AG09309 (cell line): ENCODE measurements at regions not wholly inside any gene's neighbourhood (a gene's known extent, or its start where the extent isn't known, plus 50 kb on each side); places are given as distances from the start of the nearest gene placed in this dataset.

Experiments used
- DNase-seq: peaks from one replicate; pipeline ENCODE4 v3.0.0-alpha.2; 2010; ENCODE audit warnings: low read depth
- H3K4me3 ChIP-seq: 2 replicates; pipeline ENCODE4 v1.5.1; 2011; ENCODE audit warnings: mild to moderate bottlenecking, low read depth, low read length, moderate library complexity; ENCODE audit not compliant: control insufficient read depth
- TF ChIP-seq, protein P1 (sequence below): IDR thresholded peaks from 2 replicates; pipeline ENCODE4 v1.5.1; 2011; ENCODE audit warnings: mild to moderate bottlenecking, low read depth, low read length, inconsistent platforms; ENCODE audit not compliant: insufficient read depth, control insufficient read depth; ENCODE audit errors: missing control alignments

DNA sequence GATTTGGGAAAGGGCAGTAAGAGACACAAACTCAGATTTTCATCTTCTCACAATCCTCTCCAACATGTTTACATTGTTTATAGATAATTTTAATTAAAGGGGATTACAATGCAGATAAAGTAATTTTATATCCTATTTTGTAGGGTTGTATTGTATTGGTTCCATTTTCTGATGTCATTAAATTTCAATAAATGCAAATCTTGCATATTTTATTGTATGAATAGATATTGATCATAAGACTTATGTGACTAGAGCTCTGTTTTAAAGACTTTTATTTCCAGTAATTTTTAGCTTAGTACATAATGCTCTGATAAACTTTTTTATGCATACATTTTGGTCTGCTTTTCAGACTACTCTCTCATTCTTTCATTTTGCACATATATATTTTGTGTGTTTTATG, 819.6 kb downstream of the TSN start:
- TF ChIP-seq, protein P1, sequence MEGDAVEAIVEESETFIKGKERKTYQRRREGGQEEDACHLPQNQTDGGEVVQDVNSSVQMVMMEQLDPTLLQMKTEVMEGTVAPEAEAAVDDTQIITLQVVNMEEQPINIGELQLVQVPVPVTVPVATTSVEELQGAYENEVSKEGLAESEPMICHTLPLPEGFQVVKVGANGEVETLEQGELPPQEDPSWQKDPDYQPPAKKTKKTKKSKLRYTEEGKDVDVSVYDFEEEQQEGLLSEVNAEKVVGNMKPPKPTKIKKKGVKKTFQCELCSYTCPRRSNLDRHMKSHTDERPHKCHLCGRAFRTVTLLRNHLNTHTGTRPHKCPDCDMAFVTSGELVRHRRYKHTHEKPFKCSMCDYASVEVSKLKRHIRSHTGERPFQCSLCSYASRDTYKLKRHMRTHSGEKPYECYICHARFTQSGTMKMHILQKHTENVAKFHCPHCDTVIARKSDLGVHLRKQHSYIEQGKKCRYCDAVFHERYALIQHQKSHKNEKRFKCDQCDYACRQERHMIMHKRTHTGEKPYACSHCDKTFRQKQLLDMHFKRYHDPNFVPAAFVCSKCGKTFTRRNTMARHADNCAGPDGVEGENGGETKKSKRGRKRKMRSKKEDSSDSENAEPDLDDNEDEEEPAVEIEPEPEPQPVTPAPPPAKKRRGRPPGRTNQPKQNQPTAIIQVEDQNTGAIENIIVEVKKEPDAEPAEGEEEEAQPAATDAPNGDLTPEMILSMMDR = no peak
- H3K4me3 ChIP-seq = no peak overlapping the region
- DNase-seq = no peak

GRCh38 chr2:122583159-122583917, 827.9 kb downstream of the TSN start:
- DNase-seq = no peak
- no peak overlapping the region for H3K4me3 ChIP-seq
- TF ChIP-seq, protein P1 = no peak

- TF ChIP-seq, protein P1 = no peak
- H3K4me3 ChIP-seq = no peak overlapping the region
- DNase-seq = no peak
Observed at GRCh38 chr2:122590524-122590923, 835.1 kb downstream of the TSN start.

DNA sequence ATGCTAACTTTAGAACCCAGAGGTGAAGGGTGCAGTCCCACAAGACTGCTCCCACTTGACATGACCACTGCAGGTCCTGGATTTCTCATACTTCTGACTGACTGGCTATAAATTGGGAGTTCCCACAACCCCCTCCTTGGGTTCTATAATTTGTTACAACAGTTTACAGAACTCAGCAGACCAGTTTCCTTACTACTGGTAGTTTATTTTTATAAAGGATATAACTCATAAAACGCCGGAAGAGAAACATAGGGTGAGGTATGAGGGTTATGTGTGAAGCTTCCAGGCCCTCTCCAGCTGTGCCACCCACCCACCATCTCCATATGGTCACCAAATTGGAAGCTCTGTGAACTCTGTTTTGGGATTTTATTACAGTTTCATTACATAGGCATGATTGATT, 839.6 kb downstream of the TSN start:
- TF ChIP-seq, protein P1 = no peak
- DNase-seq = no peak
- no peak overlapping the region for H3K4me3 ChIP-seq

GRCh38 chr2:122596598-122596997, 841.1 kb downstream of the TSN start:
- DNase-seq = no peak
- H3K4me3 ChIP-seq = no peak overlapping the region
- TF ChIP-seq, protein P1 = no peak

GRCh38 chr2:122598784-122599183, 843.3 kb downstream of the TSN start:
- DNase-seq = no peak
- TF ChIP-seq, protein P1 = no peak
- no peak overlapping the region for H3K4me3 ChIP-seq
